Breast epithelium (tissue), 4 donors: ENCODE measurements at regions not wholly inside any gene's neighbourhood (a gene's known extent, or its start where the extent isn't known, plus 50 kb on each side); places are given as distances from the start of the nearest gene placed in this dataset.

ENCODE experiments used
- DNase-seq, 2 donors: peaks; one replicate each; pipeline ENCODE4 v3.0.0-alpha.2; 2019; ENCODE audit warnings: low spot score in 2 of 2
- H3K27ac ChIP-seq, 2 donors: fragments of 200-600 bp; sonication (generic) in 1 of 2; one replicate each; pipeline ENCODE4 v1.5.1; 2016 to 2019; ENCODE audit warnings: mild to moderate bottlenecking in 1 of 2
- H3K27me3 ChIP-seq, 2 donors: fragments of 200-600 bp; sonication (generic) in 1 of 2; one replicate each; pipeline versions ENCODE4 v1.5.1 to v1.6.0; 2017 to 2019; ENCODE audit warnings: control low read depth in 1 of 2, mild to moderate bottlenecking in 1 of 2
- H3K36me3 ChIP-seq: fragments of 200-600 bp; one replicate; pipeline ENCODE4 v1.5.1; 2019
- H3K4me1 ChIP-seq, 2 donors: fragments of 200-600 bp; sonication (generic); one replicate each; pipeline ENCODE4 v1.5.1; 2016 to 2019; ENCODE audit warnings: control low read depth in 1 of 2
- H3K4me3 ChIP-seq, 3 donors: fragments of 200-600 bp; sonication (generic); 1 replicate in 2 of 3; 2 replicates in 1 of 3; pipeline ENCODE4 v1.5.1; 2016 to 2019; ENCODE audit warnings: mild to moderate bottlenecking in 3 of 3, moderate library complexity in 2 of 3
- H3K9me3 ChIP-seq, 2 donors: fragments of 200-600 bp; sonication (generic) in 1 of 2; one replicate each; pipeline ENCODE4 v1.5.1; 2016 to 2019; ENCODE audit warnings: control low read depth in 1 of 2
- CTCF ChIP-seq, 3 donors: fragments of 450-650 bp; IDR thresholded peaks; one replicate each; pipeline ENCODE4 v1.5.1; 2016 to 2017; ENCODE audit warnings: antibody characterized with exemption in 3 of 3, mild to moderate bottlenecking in 3 of 3, moderate library complexity in 3 of 3
- POLR2A ChIP-seq: fragments of 450-650 bp; IDR thresholded peaks from one replicate; pipeline ENCODE4 v1.6.1; 2016; ENCODE audit warnings: antibody characterized with exemption, mild to moderate bottlenecking, moderate library complexity
- POLR2AphosphoS5 ChIP-seq, 3 donors: sonication (generic); formaldehyde crosslinking; IDR thresholded peaks; one replicate each; pipeline ENCODE4 v1.6.1; 2017; ENCODE audit warnings: antibody characterized with exemption in 3 of 3
- intact Hi-C: fragments of 100-400 bp; cut with DNase I; formaldehyde crosslinking; loops from one replicate; pipeline ENCODE4 v1.15.1; 2023; ENCODE audit warnings: low total_unique reads

GRCh38 chr17:53313746-53314145, 509.0 kb upstream of the KIF2B start:
- H3K4me3 ChIP-seq, result no peak overlapping the region
- no peaks in the 10 kb centered on the region for H3K27me3 ChIP-seq
- DNase-seq, result no peak
- H3K9me3 ChIP-seq, result peaks cover 6 to 28% of the 10 kb centered on the region in 2 donors
- TF ChIP-seq CTCF (IDR thresholded peaks at IDR 0.05) (no peak), POLR2AphosphoS5 (IDR thresholded peaks at IDR 0.05) (no peak), POLR2A (no peak)
- intact Hi-C loops, result no loop called here
- no peak overlapping the region for H3K27ac ChIP-seq
- H3K36me3 ChIP-seq, result no peaks in the 10 kb centered on the region
- H3K4me1 ChIP-seq, result no peaks in the 10 kb centered on the region

GRCh38 chr17:53278466-53278865, 544.3 kb upstream of the KIF2B start:
- Histone ChIP-seq H3K9me3 (no peaks in the 10 kb centered on the region), H3K4me3 (no peak overlapping the region), H3K27me3 (no peaks in the 10 kb centered on the region), H3K36me3 (no peaks in the 10 kb centered on the region), H3K27ac (no peak overlapping the region), H3K4me1 (no peaks in the 10 kb centered on the region)
- intact Hi-C loops, result no loop called here
- no peak for TF ChIP-seq POLR2A
- no peak for TF ChIP-seq POLR2AphosphoS5 (IDR thresholded peaks at IDR 0.05)
- TF ChIP-seq CTCF (IDR thresholded peaks at IDR 0.05), result no peak
- no peak for DNase-seq

GRCh38 chr17:53273126-53273525, 549.6 kb upstream of the KIF2B start:
- Histone ChIP-seq H3K4me1 (no peaks in the 10 kb centered on the region), H3K27ac (no peak overlapping the region), H3K27me3 (no peaks in the 10 kb centered on the region), H3K4me3 (no peak overlapping the region), H3K36me3 (no peaks in the 10 kb centered on the region), H3K9me3 (no peaks in the 10 kb centered on the region)
- TF ChIP-seq POLR2A (no peak), POLR2AphosphoS5 (IDR thresholded peaks at IDR 0.05) (no peak), CTCF (IDR thresholded peaks at IDR 0.05) (no peak)
- no peak for DNase-seq
- intact Hi-C loops, result no loop called here

GRCh38 chr17:53270936-53271335, 551.8 kb upstream of the KIF2B start:
- Histone ChIP-seq H3K36me3 (no peaks in the 10 kb centered on the region), H3K9me3 (no peaks in the 10 kb centered on the region), H3K27ac (no peak overlapping the region), H3K27me3 (no peaks in the 10 kb centered on the region), H3K4me1 (no peaks in the 10 kb centered on the region), H3K4me3 (no peak overlapping the region)
- TF ChIP-seq POLR2A (no peak), POLR2AphosphoS5 (IDR thresholded peaks at IDR 0.05) (no peak), CTCF (IDR thresholded peaks at IDR 0.05) (no peak)
- intact Hi-C loops, result no loop called here
- no peak for DNase-seq

- no peak overlapping the region for H3K4me3 ChIP-seq
- no peak for DNase-seq
- TF ChIP-seq POLR2A (no peak), CTCF (IDR thresholded peaks at IDR 0.05) (no peak), POLR2AphosphoS5 (IDR thresholded peaks at IDR 0.05) (no peak)
- no peaks in the 10 kb centered on the region for H3K4me1 ChIP-seq
- H3K27me3 ChIP-seq, result no peaks in the 10 kb centered on the region
- H3K9me3 ChIP-seq, result no peaks in the 10 kb centered on the region
- intact Hi-C loops, result no loop called here
- no peak overlapping the region for H3K27ac ChIP-seq
- no peaks in the 10 kb centered on the region for H3K36me3 ChIP-seq
Measured at GRCh38 chr17:53264730-53265129, 558.0 kb upstream of the KIF2B start.
